Liver (tissue), 3 donors: ENCODE measurements at regions not wholly inside any gene's neighbourhood (a gene's known extent, or its start where the extent isn't known, plus 50 kb on each side); places are given as distances from the start of the nearest gene placed in this dataset.

Source experiments
- RAD21 ChIP-seq, 2 donors: IDR thresholded peaks; 2 replicates each; pipeline ENCODE4 v1.6.1; 2016; ENCODE audit warnings: antibody characterized with exemption in 2 of 2, mild to moderate bottlenecking in 2 of 2
- YY1 ChIP-seq: IDR thresholded peaks from 2 replicates; pipeline ENCODE4 v1.6.1; 2016; ENCODE audit warnings: antibody characterized with exemption, mild to moderate bottlenecking
- TF ChIP-seq, protein P1 (sequence below): fragments of 150-350 bp; IDR thresholded peaks from 2 replicates; pipeline ENCODE4 v1.5.1; 2017; ENCODE audit warnings: improper control_type of control experiment, low read depth, low read length; ENCODE audit not compliant: missing input control
- TF ChIP-seq, protein P2 (sequence below): IDR thresholded peaks from 2 replicates; pipeline ENCODE4 v1.6.1; 2016; ENCODE audit warnings: antibody characterized with exemption, mild to moderate bottlenecking
- donor health status: healthy.
- donor health status: healthy.

DNA sequence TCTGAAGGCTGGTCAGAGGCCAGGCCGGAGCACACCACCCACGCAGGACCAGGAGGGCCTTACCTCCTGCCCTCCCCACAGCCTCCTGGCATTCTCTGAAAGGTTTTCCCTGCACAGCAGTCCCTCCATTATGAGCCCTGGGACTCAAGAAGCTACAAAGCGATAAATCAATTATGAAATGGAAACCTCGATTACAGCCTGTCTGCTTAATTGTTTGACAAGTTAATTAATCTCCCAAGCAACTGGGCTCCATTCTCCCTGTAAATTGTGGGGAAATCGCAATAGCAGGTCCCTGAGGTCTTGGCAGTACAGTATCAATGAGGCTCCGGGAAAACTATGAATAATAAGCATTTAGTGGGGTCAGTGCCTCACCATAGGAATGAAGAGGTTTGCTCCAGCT lies 683.5 kb downstream of the NTRK3 start:
- TF ChIP-seq, protein P1, sequence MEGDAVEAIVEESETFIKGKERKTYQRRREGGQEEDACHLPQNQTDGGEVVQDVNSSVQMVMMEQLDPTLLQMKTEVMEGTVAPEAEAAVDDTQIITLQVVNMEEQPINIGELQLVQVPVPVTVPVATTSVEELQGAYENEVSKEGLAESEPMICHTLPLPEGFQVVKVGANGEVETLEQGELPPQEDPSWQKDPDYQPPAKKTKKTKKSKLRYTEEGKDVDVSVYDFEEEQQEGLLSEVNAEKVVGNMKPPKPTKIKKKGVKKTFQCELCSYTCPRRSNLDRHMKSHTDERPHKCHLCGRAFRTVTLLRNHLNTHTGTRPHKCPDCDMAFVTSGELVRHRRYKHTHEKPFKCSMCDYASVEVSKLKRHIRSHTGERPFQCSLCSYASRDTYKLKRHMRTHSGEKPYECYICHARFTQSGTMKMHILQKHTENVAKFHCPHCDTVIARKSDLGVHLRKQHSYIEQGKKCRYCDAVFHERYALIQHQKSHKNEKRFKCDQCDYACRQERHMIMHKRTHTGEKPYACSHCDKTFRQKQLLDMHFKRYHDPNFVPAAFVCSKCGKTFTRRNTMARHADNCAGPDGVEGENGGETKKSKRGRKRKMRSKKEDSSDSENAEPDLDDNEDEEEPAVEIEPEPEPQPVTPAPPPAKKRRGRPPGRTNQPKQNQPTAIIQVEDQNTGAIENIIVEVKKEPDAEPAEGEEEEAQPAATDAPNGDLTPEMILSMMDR, result no peak
- TF ChIP-seq RAD21 (IDR thresholded peaks at IDR 0.05), result no peak
- TF ChIP-seq, protein P2, sequence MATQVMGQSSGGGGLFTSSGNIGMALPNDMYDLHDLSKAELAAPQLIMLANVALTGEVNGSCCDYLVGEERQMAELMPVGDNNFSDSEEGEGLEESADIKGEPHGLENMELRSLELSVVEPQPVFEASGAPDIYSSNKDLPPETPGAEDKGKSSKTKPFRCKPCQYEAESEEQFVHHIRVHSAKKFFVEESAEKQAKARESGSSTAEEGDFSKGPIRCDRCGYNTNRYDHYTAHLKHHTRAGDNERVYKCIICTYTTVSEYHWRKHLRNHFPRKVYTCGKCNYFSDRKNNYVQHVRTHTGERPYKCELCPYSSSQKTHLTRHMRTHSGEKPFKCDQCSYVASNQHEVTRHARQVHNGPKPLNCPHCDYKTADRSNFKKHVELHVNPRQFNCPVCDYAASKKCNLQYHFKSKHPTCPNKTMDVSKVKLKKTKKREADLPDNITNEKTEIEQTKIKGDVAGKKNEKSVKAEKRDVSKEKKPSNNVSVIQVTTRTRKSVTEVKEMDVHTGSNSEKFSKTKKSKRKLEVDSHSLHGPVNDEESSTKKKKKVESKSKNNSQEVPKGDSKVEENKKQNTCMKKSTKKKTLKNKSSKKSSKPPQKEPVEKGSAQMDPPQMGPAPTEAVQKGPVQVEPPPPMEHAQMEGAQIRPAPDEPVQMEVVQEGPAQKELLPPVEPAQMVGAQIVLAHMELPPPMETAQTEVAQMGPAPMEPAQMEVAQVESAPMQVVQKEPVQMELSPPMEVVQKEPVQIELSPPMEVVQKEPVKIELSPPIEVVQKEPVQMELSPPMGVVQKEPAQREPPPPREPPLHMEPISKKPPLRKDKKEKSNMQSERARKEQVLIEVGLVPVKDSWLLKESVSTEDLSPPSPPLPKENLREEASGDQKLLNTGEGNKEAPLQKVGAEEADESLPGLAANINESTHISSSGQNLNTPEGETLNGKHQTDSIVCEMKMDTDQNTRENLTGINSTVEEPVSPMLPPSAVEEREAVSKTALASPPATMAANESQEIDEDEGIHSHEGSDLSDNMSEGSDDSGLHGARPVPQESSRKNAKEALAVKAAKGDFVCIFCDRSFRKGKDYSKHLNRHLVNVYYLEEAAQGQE, result no peak
- TF ChIP-seq YY1, result no peak
